Body of pancreas (tissue), 4 donors: ENCODE measurements at regions not wholly inside any gene's neighbourhood (a gene's known extent, or its start where the extent isn't known, plus 50 kb on each side); places are given as distances from the start of the nearest gene placed in this dataset.

Experiments
- POLR2A ChIP-seq, 3 donors: fragments of 450-650 bp; IDR thresholded peaks; one replicate each; pipeline ENCODE4 v1.6.1; 2016; ENCODE audit warnings: antibody characterized with exemption in 3 of 3, mild to moderate bottlenecking in 2 of 3
- TF ChIP-seq, protein P1 (sequence below), 7 experiments: fragments of 450-650 bp in 4 of 7; fragments of 200-600 bp in 3 of 7; sonication (generic) in 3 of 7; IDR thresholded peaks; one replicate each; pipeline ENCODE4 v1.5.1; 2016 to 2019; ENCODE audit warnings: antibody characterized with exemption in 7 of 7

DNA sequence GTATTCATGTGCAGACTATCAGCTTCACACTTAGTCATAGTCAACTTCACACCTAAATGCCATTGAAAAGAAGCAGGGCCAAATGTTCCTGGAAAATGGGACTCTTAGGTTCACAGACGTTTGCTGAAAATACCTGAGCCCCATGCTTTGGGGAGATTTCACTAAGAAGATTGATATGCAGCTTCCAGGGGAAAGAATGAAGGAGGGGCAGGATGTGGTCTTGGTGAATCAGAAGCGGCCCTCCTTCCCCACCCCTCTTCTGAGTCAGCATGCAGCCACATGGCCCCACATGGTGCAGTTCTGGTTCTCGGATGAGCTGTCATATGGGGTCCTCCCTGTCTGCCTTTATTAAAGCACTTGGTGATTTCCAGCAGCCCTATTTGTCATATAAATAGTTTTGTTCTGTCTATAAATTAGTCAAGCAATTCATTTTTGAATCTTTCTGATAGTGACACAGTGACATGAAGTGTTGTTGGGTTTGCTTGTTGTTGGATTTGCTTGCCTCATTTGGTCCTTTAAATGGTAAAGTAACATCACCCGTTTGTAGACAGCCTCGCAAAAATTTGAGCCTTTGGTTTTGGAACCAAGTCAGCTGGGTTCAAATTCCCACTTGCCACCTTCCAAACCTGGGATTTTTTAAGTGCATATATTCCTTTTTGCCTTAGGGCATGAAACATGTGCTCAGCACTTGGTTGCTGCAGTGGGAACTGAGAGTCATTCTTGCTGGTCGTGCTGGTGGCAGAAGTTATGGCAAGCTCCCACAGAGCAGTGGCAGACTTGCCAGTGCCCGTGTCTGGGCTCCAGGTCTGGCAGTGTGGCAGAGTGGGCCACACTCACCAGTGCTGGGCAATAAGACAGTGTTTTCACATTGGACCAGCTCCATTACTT, 68.1 kb upstream of the CDK6 start:
- TF ChIP-seq, protein P1, sequence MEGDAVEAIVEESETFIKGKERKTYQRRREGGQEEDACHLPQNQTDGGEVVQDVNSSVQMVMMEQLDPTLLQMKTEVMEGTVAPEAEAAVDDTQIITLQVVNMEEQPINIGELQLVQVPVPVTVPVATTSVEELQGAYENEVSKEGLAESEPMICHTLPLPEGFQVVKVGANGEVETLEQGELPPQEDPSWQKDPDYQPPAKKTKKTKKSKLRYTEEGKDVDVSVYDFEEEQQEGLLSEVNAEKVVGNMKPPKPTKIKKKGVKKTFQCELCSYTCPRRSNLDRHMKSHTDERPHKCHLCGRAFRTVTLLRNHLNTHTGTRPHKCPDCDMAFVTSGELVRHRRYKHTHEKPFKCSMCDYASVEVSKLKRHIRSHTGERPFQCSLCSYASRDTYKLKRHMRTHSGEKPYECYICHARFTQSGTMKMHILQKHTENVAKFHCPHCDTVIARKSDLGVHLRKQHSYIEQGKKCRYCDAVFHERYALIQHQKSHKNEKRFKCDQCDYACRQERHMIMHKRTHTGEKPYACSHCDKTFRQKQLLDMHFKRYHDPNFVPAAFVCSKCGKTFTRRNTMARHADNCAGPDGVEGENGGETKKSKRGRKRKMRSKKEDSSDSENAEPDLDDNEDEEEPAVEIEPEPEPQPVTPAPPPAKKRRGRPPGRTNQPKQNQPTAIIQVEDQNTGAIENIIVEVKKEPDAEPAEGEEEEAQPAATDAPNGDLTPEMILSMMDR (IDR thresholded peaks at IDR 0.05): no peak
- no peak for TF ChIP-seq POLR2A (IDR thresholded peaks at IDR 0.05)
